C4-2B (cell line): ENCODE measurements at regions not wholly inside any gene's neighbourhood (a gene's known extent, or its start where the extent isn't known, plus 50 kb on each side); places are given as distances from the start of the nearest gene placed in this dataset.
"Not testable (repeated sequence)": the region's sequence is repeated elsewhere in the genome, so short reads cannot be mapped to it uniquely, and the experiment has no call there.

Source experiments
- H3K27ac ChIP-seq: fragments of 450-650 bp; 2 replicates; pipeline ENCODE4 v1.5.1; 2017
- ZFX ChIP-seq: fragments of 450-650 bp; IDR thresholded peaks from 2 replicates; pipeline ENCODE4 v1.6.1; 2017
- TF ChIP-seq, protein P1 (sequence below): fragments of 450-650 bp; conservative IDR thresholded peaks from 2 replicates; pipeline ENCODE4 v1.5.1; 2017; ENCODE audit warnings: mild to moderate bottlenecking

- no peak for TF ChIP-seq ZFX
- TF ChIP-seq, protein P1, sequence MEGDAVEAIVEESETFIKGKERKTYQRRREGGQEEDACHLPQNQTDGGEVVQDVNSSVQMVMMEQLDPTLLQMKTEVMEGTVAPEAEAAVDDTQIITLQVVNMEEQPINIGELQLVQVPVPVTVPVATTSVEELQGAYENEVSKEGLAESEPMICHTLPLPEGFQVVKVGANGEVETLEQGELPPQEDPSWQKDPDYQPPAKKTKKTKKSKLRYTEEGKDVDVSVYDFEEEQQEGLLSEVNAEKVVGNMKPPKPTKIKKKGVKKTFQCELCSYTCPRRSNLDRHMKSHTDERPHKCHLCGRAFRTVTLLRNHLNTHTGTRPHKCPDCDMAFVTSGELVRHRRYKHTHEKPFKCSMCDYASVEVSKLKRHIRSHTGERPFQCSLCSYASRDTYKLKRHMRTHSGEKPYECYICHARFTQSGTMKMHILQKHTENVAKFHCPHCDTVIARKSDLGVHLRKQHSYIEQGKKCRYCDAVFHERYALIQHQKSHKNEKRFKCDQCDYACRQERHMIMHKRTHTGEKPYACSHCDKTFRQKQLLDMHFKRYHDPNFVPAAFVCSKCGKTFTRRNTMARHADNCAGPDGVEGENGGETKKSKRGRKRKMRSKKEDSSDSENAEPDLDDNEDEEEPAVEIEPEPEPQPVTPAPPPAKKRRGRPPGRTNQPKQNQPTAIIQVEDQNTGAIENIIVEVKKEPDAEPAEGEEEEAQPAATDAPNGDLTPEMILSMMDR, result no peak
- H3K27ac ChIP-seq, result no peak overlapping the region
Observed at GRCh38 chr15:96870580-96870979, 540.1 kb downstream of the NR2F2 start.

- not testable (repeated sequence) for H3K27ac ChIP-seq
Observed at GRCh38 chr15:96877442-96877841, 546.9 kb downstream of the NR2F2 start.

- no peak overlapping the region for H3K27ac ChIP-seq
Observed at GRCh38 chr15:96878129-96878528, 547.6 kb downstream of the NR2F2 start.

GRCh38 chr15:96882121-96882772 is 551.7 kb downstream of the NR2F2 start:
- no peak overlapping the region for H3K27ac ChIP-seq

More at GRCh38 chr15:96878129-96878528, 547.6 kb downstream of the NR2F2 start:
- TF ChIP-seq, protein P1, result no peak
- no peak for TF ChIP-seq ZFX

DNA sequence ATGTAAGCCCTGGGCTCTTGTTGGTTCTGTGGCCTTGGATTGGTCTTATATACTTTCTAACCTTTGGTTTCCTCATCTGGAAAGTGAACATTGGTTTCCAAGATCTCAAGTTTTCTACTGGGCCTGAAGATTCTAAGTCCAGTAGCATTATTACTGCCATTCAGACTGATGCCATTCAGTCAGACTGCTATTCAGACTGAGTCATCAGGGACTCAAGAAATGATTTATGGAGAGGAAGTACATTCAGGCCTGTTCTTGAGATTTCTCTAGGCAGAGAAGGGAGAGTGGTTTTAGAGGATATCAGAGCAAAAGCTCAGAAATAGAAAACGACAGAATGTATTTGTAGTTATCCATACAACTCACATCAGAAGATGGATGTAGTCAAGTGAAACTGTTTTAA is 557.2 kb downstream of the NR2F2 start:
- H3K27ac ChIP-seq, result no peak overlapping the region
- TF ChIP-seq ZFX, result no peak
- TF ChIP-seq, protein P1, result no peak

More at GRCh38 chr15:96882121-96882772, 551.7 kb downstream of the NR2F2 start:
- TF ChIP-seq ZFX, result no peak
- TF ChIP-seq, protein P1, result no peak

- TF ChIP-seq ZFX, result no peak
- TF ChIP-seq, protein P1, result no peak
- no peak overlapping the region for H3K27ac ChIP-seq
Observed at GRCh38 chr15:96888764-96889163, 558.3 kb downstream of the NR2F2 start.

DNA sequence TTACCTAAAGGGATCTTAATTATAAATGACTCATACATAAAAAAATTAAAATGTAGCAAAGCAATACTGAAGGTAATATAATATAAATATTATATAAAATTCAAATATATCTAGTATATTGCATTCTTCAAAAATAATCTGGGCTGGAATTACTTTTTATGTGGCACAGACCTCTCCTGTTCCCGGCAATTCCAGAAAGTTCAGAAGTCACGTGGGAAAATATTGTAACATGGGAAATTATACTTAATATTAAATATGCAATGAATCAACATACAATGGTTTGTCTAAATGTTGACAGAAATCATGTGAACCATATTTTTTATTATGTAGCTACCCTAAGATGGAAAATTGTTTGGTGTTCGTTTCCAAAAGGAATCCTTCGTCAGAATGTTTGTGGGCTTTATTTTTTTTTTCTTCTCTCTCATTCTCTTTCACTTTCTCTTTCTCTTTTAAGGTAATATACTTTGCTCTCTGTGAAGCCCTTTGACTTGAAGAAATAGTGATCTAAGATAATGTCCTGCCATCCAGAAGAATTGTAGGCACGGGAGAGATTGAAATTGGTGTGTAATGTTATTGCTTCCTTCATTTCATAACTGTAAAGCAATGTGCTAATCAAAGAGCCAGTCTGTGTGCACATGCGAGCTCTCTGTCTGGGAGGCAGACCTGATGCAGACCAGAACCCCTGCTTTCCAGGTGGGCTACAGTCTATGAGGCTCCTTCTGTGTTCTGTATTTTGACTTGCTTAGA is 559.4 kb downstream of the NR2F2 start:
- TF ChIP-seq ZFX, result no peak
- TF ChIP-seq, protein P1, result no peak
- no peak overlapping the region for H3K27ac ChIP-seq
